ENCODE measurements at regions not wholly inside any gene's neighbourhood (a gene's known extent, or its start where the extent isn't known, plus 50 kb on each side); places are given as distances from the start of the nearest gene placed in this dataset.
A peak's percentile ranks its signal among the peaks of the same experiment; 100 is the strongest.
"Not testable (repeated sequence)": the region's sequence is repeated elsewhere in the genome, so short reads cannot be mapped to it uniquely, and the experiment has no call there.

DNA sequence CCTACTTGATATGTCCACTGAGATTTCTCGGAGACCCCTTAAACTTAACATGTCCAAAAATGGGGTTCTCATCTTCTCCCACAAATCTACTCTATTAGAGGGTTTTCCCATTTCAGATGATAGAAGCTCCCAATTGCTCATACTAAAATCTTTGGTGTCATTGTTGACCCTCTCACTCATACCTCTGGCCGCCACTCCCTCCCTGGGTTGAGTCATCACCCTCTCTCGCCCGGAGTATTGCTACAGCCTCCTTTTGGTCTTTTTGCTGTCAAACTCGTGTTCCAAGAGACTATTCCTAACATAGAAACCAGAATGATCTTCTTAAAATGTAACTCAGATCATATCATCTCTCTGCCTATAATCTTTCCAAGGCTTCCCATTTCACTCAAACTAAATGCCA, 91.0 kb upstream of the GNAQ start:
- DNase-seq (ENCODE audit: low spot score): peak; percentile 34

DNA sequence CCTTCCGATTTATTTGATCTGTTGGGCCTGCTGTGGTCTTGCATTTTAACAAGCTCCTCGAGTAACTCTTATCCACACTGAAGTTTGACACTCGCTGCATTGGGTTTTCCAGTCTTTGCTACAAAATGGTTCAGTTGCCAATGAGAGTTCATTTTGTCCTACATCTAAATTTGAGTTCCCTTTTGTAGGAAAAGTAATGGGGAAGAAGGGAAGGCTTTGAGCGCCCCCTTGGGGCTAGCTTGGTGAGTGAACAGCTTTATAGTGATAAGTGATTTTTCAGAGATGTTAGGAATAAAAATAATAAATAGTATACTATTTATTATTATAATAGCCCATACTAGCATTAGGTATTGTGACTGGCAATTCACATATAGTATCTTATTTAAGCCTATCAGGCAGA, 89.9 kb upstream of the GNAQ start:
- peak; percentile 43 for DNase-seq (ENCODE audit: low spot score)

DNA sequence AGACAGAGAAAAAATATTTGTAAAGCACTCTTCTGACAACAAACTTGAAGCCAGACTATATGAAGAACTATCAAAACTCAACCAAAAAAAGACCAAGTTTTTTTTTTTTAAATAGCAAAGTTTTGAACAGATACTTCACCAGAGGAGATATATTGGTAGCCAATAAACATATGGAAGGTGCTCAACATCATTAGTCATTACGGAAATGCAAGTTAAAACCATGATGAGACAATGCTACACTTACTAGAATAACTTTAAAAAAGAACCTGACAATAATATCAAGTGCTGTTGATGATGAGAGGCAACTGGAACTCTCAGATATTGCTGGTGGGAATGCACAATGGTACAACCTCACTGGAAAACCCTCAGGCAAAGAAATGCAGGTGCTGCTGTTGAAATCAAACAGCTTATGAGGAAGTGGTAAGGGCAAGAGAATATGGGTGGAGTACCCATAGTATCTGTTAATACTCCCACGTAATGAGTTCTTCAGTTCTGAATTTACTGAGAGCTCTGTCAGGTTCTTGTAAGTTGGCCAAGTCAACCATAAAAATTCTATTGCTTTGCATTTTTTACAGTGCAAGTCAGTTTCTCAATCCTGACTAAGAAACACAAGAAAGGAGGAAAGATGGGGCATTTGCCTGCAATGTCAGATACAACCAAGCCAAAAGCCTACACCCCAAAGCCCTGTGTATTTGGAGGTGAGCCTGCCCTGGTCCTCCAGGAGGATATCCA, 87.3 kb upstream of the GNAQ start:
- DNase-seq (ENCODE audit: low spot score): peak; percentile 39

DNA sequence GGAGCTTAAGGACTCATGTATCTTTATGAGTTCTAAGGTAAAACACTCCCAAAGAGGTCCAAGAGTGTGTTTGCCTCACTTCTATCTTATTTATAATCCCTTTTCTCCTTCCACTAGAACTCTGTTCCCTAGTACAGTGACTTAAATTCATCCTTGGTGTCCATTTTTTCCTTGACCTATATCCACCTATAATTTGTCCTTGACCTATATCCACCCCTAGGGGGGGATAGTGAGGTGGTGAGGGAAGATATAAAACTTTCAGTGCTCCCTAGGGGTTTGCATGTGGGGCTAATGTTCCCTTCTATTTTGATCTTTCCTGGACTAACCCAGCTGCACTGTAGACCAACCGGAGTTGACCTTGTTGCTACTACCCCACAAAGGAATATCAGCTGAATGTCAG, 83.5 kb upstream of the GNAQ start:
- no peak for DNase-seq (ENCODE audit: low spot score)

DNA sequence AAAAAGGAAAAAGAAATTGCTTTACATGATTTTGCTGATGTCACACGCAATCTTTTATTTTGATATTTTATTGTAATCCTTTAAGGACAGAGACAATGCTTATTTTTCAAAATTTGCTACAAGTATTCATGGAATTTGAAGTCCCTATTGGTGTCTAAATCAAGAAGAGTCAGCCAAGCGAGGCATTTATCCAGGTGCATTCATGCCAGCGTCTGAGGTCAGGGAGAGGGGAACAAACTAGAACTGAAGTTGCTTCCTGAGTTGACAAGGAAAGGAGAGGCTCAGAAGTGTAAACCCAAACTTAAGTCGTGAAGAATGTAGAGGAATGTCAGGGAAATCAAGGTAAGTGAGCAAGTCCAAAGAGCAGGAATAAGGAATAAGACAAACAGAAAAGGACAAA, 83.0 kb upstream of the GNAQ start:
- DNase-seq (ENCODE audit: low spot score): no peak

DNA sequence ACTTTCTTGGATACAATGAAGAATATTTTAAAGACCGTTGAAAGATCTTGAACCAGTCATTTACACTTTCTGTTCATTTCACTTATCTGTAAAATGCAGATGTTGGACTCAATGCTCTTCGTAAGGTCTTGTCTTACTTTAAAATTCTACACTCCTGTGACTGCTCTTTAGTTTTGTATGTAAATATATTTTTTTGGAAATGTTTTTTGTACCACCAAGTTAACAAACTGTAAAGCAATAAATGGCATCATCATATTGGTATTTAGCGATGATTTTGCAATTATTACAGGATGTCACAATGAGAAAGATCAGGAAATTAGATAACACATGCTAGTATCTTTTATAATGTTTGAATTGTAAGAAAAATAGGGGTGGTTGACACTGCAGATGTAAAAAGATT, 80.8 kb upstream of the GNAQ start:
- DNase-seq (ENCODE audit: low spot score): no peak

DNA sequence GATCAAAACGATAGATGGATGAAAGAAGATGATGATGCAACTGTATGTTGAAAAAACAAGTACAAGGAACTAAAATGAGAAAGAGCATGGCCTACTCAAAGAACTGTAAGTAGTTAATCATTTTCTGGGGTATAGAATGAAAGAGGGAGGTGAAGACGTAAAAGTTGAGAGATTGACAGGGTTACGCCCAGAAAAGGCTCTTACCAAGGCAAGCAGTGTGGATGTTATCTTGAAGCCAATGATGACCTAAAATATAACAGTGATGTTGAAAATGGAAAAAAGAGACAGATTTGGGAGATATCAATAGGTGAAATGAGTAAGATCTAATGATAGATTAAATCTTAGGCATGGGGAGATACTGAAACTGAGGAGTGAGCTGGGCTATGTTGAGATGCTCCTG, 80.4 kb upstream of the GNAQ start:
- DNase-seq (ENCODE audit: low spot score): no peak

DNA sequence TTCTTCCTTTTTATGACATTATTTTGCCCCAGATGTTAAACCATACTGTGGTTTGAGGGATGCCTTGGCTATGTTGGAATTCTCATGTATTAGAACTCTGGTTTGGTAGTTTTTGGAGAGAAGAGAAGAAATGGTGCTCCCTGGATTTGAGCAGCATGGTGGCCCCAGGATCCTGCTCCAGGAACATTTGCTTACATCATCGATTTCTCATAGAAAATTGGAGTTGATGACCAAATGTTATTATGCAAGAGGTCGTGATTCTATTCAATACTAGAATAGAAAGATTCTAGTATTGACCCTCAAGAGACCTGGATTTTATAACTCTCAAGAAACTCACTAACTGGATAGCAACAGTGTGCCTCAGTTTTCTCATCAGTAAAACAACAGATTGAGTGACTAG, 77.5 kb upstream of the GNAQ start:
- no peak for DNase-seq (ENCODE audit: low spot score)

DNA sequence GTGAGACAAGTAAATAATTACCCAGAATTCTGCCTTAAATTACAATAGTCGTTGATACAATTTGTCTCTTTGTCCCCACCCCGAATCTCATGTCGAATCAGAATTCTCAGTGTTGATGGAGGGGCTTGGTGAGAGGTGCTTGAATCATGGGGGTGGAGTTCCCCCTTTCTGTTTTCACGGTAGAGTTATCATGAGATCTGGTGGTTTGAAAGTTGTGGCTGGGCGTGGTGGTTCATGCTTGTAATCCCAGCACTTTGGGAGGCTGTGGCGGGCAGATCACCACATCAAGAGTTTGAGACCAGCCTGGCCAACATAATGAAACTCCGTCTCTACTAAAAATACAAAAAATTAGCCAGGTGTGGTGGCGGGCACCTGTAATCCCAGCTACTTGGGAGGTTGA, 75.0 kb upstream of the GNAQ start:
- DNase-seq (ENCODE audit: low spot score): not testable (repeated sequence)

DNA sequence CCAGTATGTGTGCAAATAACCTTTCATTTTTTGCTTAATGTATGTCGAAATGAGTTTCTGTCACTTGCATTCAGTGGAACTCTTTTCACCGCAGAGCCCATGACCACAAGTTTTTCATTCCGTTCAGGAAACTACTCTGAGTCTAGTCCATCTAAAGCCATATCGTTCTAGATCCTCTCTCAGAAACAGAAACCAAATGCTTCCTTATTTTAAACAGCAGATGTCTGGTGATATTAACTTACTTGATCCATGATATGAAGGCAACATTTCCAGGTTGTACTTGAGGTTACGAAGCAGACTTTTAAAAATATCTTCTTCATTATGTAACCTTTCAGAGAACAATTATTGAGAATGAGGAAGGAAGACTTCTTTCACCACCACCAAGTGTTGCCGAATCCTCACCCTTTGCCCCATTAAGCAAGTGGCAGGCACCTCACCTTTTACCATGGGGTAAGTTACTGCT, 72.4 kb upstream of the GNAQ start:
- no peak for DNase-seq (ENCODE audit: low spot score)

DNA sequence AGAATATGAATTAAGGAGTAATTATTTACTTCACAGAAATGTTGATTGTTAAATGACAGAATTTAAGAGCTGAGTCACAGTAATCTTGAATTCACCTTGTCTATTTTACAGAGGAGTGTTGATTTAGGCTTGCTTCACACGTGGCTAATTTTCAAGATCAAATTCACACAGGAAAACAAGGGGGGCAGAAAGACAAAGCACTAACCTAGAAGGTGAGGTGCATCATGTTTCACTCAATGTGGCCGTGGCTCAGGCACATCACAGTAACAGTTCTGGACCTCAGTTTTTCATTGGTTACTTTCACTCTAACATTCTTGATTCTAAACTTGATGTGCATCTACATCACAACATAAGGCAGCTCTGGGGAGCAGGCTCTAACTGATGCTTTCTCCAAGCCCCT, 69.6 kb upstream of the GNAQ start:
- DNase-seq (ENCODE audit: low spot score): no peak

DNA sequence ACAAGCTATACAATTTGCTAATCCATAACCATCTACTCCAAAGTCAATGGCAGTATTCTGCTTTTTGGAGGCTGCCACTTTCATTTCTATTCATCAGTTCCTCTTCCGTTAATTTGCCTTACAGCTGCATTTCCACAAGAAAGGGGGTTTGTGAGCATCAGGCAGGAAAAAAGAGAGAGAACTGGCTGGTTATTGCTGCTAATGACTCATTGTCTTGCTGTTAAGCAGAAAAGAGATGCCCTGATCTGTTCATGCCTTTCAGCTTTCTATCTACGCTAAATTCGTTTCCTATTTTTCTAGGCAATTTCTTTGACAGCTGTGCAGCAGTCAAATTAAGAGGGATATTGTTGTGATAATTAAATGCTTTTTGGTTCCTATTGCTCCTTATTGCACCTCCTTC, 65.9 kb upstream of the GNAQ start:
- DNase-seq (ENCODE audit: low spot score): no peak

DNA sequence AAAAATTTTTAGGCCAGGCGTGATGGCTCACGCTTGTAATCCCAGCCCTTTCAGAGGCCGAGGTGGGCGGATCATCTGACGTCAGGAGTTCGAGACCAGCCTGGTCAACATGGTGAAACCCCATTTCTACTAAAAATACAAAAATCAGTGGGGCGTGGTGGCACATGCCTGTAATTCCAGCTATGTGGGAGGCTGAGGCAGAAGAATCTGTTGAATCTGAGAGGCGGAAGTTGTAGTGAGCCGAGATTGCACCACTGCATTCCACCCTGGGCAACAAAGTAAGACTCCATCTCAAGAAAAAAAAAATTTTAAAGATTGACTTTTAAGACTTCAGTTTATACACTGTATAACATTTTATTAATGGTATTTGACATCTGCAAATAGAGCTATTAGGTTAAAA, 60.1 kb upstream of the GNAQ start:
- DNase-seq (ENCODE audit: low spot score): no peak

DNA sequence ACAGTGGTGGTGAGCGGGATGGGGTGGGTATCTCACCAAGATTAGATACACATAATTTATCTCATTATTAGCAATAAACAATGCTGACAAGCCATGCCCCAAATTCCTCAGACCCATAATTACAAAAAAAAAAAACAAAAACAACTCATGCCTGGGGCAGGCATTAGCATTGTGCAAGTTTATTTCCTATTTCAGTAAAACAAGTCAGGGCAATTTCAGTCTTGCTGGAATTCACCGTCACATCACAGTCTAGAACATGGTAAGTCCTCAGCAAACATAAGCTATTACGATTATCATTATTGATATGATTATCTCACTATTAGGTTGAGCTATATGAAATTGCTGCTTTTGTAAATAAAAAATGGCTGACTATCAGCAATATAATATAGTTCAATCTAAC, 57.5 kb upstream of the GNAQ start:
- DNase-seq (ENCODE audit: low spot score): no peak

DNA sequence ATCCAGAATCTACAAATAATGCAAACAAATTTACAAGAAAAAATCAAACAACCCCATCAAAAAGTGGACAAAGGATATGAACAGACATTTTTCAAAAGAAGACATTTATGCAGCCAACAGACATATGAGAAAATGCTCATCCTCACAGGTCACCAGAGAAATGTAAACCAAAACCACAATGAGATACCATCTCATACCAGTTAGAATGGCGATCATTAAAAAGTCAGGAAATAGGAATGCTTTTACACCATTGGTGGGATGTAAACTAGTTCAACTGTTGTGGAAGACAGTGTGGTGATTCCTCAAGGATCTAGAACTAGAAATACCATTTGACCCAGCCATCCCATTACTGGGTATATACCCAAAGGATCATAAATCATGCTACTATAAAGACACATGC, 56.6 kb upstream of the GNAQ start:
- DNase-seq (ENCODE audit: low spot score): not testable (repeated sequence)
